Omental fat pad (tissue), 3 donors: ENCODE measurements at regions not wholly inside any gene's neighbourhood (a gene's known extent, or its start where the extent isn't known, plus 50 kb on each side); places are given as distances from the start of the nearest gene placed in this dataset.

Source experiments
- ATAC-seq: fragments of 150-250 bp; one replicate; pipeline ENCODE4 v1.9.1; 2016; ENCODE audit warnings: mild to moderate bottlenecking, moderate library complexity; ENCODE audit not compliant: low FRiP score
- DNase-seq: peaks from one replicate; pipeline ENCODE4 v3.0.0-alpha.2; 2019; ENCODE audit warnings: low spot score
- CTCF ChIP-seq, 3 donors: fragments of 450-650 bp; IDR thresholded peaks; one replicate each; pipeline ENCODE4 v1.5.1; 2016 to 2017; ENCODE audit warnings: antibody characterized with exemption in 3 of 3, mild to moderate bottlenecking in 3 of 3, moderate library complexity in 2 of 3

- ATAC-seq, result peak; percentile 84
- no peak for DNase-seq
- TF ChIP-seq CTCF (IDR thresholded peaks at IDR 0.05), result no peak
These were observed 83.6 kb upstream of the AKAP13 start for GRCh38 chr15:85296615-85297402.

- ATAC-seq (no peak), DNase-seq (no peak)
- TF ChIP-seq CTCF (IDR thresholded peaks at IDR 0.05), result no peak
These were observed 82.9 kb upstream of the AKAP13 start for GRCh38 chr15:85297537-85297936.

GRCh38 chr15:85298366-85298765 lies 82.0 kb upstream of the AKAP13 start:
- DNase-seq (no peak), ATAC-seq (no peak)
- TF ChIP-seq CTCF (IDR thresholded peaks at IDR 0.05), result no peak

GRCh38 chr15:85298941-85299340 lies 81.5 kb upstream of the AKAP13 start:
- ATAC-seq (no peak), DNase-seq (no peak)
- TF ChIP-seq CTCF (IDR thresholded peaks at IDR 0.05), result no peak

- TF ChIP-seq CTCF (IDR thresholded peaks at IDR 0.05), result no peak
- no peak for ATAC-seq
- no peak for DNase-seq
These were observed 78.1 kb upstream of the AKAP13 start for GRCh38 chr15:85302271-85302670.

- TF ChIP-seq CTCF (IDR thresholded peaks at IDR 0.05), result no peak
These were observed 75.4 kb upstream of the AKAP13 start for GRCh38 chr15:85305050-85305449.

More at GRCh38 chr15:85305050-85305449, 75.4 kb upstream of the AKAP13 start:
- ATAC-seq (no peak), DNase-seq (no peak)
